GM19023 (cell line): ENCODE measurements at regions not wholly inside any gene's neighbourhood (a gene's known extent, or its start where the extent isn't known, plus 50 kb on each side); places are given as distances from the start of the nearest gene placed in this dataset.

ENCODE experiments used
- ATAC-seq: cut with Tn5 transposase; IDR thresholded peaks from one replicate; pipeline ENCODE4 v1.9.1; 2021; ENCODE audit warnings: mild to moderate bottlenecking, moderate library complexity; ENCODE audit not compliant: unreplicated experiment

DNA sequence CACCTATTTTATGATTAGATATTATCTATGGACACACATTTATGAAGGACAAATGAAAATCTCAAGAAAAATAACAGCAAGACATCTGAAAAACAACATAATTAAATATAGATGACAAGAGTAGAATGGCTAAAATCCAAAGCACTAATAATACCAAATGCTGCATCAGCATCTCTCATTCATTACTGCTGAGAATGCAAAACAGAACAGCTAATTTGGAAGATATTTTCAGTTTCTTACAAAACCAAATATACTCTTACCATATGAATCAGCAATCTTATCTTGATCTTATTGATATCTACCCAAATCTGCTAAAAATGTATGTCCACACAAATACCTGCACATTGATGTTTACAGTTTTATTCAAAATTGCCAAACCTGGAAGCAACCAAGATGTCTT is 829.1 kb upstream of the MIR17HG start:
- no peak for ATAC-seq

DNA sequence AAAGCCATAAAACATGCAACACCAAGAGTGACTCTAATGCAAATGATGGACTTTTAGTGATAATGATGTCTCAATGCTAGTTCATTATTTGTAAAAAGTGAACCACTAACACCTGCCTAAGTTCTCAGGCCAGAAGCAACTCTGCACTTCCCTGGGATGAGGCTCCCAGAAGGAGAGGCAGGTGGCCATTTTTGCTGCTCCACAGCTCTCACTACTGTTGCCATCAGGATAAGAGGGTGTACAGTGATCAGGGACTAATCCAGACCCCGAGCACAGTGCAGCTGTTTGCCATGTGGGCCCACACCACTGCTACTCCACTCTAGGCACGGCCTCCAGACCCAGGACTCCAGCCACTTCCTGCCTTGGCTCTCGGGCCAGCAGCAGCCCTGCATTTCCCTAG is 828.3 kb upstream of the MIR17HG start:
- no peak for ATAC-seq

DNA sequence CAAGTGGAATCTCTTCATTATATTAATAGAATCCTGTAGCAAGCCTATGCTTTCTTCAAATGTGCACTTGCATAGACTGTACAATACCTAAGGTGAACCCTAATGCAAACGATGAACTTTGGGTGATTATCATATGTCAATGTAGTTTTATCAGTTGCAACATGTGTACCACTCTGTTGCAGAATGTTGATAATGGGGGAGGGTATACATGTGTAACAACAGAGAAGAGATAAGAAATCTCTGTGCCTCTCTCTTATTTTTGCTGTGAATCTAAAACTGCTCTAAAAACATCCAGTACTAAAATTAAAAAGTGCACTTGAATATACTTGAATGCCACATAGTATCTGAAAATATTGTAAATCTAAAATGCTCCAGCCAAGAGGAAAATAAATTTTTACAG is 820.8 kb upstream of the MIR17HG start:
- no peak for ATAC-seq

DNA sequence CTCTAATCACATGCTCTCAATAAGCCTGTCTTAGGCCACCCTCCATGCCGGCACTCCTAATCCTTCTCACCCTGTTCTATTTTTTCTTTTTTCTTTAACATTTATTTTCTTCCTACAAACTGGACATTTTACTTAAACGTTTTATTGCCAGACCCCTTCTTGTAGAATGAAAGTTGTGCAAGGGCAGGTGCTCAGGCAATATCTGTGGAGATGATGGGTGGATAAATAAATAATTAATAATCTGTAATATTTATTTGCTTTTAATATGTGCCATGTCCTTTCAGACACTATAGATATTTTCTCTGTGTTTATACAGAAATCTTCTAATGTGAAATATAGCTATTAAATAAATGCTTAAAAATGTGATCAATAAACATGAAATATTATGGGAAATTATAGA is 815.7 kb upstream of the MIR17HG start:
- ATAC-seq = no peak

DNA sequence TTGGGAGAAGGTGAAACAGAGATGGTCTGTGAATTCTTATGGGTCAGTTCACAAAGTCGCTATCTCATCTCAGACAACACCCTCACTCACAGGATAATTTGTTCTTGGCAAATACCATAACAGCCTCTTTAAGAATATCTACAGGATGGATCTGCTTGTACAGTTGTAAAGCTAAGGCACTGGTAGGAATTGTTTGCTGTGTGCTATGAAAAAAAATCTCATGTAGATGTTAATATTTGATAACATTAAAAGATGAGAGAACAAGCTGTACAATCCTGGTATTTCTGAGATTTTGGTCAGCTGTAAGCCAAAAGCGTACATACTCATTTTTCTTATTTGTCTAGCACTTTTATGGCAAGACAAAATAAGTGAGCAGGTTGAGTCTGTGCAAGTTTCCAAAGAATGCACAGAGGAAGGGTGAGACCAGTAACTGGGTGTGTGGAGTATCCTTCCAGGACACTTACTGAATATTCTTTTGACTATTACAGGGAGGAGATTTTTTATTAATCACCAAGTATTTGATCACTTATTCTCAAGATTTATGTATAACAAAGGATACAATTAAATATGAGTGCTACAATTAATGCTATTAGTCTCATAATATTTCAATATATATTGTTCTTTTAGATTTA is 814.5 kb upstream of the MIR17HG start:
- ATAC-seq = no peak

DNA sequence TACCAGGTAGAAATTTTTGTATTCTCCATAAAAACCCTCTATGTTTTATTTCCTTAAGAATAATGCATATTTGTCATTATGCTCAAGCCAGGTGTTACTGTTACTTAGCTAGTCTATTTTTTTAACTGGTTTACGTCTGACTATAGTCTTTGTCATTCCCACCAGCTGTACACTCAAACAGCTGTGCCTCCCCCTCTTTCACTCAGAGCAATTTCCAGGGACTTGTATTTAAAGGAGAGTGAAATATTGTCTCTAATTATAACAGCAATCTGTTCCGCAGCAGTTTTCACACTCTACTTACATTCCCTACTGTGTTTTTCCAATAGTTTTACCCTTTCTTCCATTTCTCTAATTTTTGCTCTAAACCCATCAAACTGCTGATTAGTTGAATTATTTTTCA is 813.6 kb upstream of the MIR17HG start:
- no peak for ATAC-seq

DNA sequence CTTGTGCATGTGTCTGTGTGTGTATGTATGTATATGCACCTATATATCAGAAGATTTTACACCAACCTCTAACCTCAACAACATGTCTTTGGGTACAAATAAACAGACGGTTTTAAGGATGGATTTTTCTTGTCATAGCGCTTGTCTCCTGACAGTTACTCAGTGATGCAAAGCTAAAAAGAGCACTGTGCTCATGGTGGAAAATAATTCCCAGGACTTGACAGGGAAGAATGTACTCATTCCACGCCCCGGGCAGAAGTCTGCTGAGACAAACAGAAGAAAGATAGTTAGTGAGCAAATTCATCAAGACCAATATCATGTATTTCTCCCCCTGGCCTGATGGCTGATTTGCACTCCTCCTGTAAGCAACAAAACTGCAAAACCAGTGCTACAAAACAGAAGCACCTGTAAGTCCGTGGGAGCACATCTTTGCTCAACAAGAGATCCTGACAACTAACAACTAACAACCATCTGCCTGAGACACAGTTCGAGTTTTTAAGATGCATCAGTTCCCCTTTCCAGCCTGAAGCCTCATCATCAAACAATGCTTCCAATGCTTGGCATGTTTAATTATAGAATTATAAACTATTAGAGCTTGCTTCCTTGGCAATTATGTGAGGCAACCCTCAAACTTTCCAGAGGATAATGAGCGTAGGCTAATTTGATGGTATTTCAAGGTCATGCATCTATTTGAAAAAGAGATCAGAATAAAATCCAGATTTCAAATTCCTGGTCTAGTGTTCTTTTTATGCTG is 812.7 kb upstream of the MIR17HG start:
- ATAC-seq = no peak

DNA sequence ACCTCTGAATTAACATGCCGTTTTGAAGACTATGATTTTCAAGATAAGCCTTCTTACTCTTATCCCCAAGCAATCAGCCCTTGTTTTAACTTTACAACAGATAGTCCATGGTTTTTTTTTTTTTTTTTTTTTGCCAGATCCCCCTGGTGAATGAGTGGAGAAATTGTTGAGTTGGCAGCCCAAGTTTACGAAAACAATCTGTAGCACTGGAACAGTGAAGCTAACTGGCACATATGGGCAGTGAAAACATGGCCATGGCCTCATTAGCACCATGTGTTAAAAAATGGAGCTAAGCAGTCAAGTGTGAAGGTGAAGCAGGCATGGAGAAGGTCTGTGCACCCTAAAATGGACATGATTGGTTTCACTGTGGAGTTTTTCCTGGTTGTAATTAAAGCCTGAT is 812.1 kb upstream of the MIR17HG start:
- no peak for ATAC-seq

DNA sequence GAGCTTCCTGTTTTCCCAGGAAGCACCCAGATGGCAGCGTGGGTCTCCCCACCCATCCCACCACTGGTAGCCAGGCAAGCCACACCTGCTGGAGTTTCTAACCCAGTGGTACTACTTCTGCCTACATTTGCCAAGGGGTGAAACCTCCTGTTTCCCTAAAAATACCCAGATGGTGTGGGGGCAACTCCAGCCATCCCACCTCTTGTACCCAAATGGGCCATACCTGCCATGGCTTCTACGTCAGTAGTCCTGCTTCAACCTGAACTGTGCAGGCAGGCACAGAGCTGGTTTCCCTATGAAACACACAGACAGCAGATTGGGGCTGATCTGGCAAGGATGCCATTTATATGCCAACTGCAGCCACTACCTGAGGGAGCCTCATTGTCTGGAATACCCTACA is 809.4 kb upstream of the MIR17HG start:
- ATAC-seq = no peak

DNA sequence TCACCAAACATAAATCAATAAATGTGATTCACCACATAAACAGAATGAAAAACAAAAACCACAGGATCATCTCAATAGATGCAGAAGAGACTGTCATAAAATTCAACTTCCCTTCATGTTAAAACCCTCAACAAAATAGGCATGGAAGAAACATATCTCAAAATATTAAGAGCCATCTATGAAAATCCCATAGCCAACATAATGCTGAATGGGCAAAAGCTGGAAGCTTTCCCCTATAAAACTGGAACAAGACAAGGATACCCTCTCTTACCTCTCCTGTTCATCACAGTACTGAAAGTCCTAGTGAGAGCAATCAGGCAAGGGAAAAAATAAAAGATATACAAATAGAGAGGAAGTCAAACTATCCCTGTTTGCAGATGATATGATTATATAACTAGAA is 806.1 kb upstream of the MIR17HG start:
- no peak for ATAC-seq

DNA sequence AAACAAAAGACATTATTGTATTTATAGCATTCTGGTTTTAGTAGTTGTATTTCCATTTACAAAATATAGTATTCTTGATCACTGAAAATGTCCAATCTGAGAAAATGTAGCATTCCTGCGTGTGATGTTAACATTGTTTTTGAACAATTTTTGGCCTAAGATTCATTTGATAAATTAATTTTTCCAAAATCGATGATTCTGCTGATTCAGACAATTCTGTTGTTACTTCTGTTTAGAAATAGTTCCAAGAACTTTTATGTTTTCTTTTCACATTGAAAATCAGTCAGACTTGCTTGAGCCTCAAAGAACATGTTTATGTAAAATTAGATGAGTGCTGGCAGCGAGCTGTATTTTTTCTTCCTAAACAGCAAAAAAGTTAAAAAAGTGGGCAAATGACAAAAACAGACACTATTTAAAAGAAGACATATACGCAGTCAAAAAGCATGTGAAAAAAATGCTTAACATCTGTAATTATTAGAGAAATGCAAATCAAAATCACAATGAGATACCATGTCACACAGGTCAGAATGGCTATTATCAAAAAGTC is 804.5 kb upstream of the MIR17HG start:
- no peak for ATAC-seq

DNA sequence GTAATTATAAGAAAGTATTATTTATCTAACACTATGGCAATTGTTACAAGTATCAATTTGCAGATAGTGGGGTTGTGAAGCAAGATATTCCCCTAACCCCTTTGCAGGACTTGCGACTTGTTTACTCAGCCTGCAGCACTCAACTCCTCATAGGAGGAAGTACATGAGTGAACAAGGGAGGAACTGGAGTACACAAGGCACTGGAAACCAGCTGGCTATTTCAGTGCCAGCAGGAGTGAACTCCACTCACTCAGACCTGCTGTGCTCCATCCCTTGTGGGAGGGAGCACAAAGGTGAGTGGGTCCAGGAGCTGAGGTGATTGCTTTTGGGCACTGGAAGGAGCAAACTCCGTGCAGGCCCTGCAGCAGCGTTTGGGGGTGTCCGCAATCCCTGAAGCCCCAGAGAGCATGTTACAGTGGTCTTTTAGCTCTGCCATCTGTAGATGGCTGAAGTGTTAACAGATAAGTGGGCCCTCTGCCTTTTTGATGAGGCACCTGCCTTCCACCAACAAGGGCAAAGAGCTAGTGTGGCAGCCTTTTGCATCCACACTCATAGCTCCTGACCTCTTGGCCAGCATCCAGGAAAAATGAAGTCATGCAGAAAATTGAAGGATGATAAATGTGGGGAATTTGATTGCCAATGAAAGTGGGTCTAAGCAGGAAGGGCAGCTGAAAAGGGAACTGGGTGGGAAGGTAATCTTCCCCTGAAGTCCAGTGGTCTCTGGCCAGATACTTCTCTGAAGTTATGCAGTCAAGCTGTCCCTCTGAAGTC is 802.2 kb upstream of the MIR17HG start:
- ATAC-seq = no peak

DNA sequence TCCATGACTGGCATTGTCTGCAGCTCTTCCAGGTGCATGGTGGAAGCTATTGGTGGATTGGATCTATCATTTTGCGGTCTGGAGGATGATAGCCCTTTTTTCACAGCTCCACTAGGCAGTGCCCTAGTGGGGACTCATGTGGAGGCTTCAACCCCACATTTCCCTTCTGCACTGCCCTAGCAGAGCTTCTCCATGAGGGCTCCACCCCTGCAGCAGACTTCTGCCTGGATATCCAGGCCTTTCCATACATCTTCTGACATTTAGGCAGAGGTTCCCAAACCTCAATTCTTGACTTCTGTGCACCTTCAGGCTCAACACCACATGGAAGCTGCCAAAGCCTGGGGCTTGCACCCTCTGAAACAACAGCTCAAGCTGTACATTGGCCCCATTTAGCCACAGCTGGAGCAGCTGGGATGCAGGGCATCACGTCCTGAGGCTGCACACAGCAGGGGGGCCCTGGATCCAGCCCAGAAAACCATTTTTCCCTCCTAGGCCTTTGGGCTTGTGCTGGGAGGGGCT is 800.2 kb upstream of the MIR17HG start:
- no peak for ATAC-seq

DNA sequence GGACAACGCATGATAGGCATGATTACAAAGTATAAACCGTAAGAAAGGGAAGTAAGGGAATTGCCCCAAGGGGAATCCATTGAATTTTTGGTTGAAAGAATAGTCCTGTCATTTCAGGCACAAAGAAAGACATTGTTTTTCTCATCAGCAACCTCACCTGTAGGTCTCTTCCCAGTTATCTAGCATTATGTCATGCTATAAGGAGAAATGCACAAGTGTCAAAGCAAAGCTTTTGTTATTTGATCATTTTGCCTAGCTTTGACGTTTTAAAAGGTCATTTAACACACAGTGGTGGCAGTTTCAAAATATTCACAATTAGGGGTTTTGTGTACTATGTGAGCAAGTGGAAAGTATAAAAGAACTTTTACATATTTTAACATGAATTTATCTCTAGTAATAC is 796.2 kb upstream of the MIR17HG start:
- no peak for ATAC-seq

DNA sequence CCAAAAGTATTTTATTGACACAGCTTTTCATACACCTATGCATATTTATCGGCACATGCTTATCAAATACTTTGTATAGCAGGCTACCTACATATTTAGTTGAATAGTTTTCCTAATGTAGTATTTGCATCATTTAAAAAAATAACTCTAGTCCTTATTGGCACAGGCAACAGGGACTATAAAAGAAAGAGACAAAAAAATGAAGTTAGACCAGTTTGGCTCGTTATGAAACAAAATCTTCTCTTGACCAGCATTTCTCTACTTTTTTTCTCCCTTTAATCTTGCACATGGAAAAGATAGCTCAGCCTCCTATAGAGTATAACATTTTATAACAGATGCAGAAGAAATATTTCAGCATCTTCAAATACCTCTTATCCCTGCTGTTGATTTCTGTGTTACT is 794.8 kb upstream of the MIR17HG start:
- ATAC-seq = no peak

DNA sequence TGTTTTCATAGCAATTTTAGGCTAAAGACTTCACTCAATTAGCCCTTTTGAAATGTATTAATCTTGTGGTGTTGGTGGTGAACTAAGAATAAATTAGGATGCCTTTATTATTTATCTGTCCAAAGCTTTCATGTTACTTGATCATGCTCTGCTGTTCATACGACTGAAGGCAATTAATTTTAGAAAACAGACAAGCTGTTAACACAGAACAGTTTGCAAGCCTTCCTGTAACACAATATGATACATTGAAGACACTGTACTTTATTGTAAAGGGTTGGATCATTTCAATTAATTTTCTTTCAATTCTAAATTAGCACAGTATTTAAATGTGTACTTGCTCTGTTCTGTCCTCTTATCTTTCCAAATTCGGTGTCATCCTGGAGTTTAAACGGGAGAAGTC is 794.3 kb upstream of the MIR17HG start:
- ATAC-seq = no peak

DNA sequence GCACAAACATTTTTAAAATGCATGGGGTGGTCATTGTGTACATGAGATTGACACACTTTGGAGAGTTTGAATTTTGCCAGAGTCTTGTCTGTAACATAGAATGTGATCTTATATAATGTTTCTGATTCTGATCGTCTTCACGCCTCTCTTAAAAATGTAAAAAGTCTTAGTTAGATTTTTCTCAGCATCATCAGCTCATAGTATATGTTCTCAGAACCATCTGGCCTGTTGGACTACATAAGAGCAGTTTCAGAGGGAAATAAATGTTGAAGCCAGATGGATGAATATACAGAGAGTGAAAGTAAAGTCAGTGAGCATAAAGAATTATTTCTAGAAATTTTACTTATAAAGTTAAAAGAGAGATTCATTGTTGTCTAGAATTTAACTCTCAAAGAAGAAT is 789.9 kb upstream of the MIR17HG start:
- ATAC-seq = no peak

DNA sequence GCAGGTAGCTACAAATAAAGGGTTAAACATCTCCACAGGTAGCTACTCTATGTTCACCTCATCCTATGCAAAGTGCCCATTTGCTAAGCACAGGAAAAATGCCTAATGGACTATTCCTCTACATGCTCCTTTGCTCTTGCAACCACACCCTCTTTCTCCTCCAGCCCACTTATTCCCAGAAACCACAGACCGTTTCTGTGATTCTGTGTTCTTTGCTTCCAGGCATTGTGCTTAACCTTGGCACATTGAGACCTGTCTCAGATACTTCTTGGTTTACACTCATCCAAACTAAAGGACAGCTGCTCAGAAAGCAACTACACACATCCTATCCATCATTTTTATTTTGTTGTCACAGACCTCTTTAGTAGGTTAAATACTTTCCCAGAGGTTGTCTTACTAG is 785.0 kb upstream of the MIR17HG start:
- ATAC-seq = no peak

DNA sequence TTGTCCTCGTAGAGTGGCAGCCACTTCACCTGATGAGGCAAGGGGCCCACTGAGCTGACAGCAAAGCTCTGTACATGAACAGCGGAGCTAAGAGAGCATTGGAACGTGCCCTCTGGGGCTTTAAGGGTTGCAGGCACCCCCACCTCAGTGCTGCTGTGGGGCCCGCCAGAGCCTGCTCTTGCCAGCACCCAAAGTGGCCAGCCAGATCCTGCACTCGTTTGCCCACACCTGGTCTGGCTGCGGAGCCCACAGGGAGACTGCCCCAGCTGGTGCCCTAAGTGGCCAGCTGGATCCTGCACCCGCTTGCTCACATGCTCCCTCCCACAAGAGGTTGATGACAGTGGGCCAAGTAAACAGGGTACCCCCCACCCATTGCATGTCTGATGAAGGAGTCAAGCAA is 783.4 kb upstream of the MIR17HG start:
- ATAC-seq = no peak

DNA sequence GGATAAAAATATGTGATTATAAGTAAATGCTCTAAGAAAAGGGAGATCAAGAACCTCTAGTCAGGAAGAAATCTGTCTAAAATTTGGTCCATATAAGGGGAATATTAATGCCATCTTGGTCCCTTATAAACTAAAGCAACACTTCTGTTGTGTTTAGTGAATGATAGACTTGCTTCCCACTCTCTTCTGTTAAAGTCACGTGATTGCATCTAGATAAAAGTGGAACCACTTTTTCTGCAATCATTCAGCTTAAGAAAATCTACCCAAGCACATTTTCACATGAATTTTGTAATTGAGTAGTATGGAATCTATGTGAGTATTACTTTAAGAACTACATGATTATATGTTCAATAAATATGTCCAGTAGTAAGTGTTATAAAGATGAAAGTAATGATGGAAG is 782.9 kb upstream of the MIR17HG start:
- no peak for ATAC-seq

DNA sequence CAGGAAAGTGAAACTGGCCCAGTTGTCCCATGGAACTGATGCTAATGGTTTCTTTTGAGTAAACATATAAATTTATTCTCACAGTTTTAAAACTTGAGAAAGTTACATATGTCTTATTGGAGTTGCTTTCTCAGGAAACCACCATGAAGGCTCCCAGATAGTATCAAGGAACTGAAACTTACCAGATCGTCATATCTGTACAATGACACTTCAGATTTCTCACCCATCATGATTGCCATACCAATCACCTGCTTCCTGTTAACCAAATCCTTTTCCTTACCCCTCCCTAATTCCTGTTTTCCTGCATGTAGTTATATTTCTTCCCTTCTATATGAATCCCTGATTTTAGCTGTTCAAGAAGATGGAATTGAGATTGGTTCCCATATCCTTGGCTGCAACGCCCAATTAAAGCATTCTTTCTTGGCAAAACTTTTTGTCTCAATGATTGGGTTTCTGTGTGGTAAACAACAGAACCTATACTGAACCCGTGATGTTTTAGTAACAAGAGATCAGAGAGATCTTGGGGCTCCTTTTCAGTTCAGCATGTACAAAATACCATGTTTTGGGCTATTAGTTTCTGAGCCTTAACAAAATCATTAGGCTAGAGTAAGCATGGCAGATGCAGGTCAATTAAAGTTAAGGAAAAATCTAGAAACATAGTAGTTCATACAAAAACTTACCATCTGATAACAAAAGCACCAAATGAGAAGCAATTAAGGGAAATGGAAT is 781.3 kb upstream of the MIR17HG start:
- ATAC-seq = no peak
